SH-SY5Y (cell line): ENCODE measurements at regions not wholly inside any gene's neighbourhood (a gene's known extent, or its start where the extent isn't known, plus 50 kb on each side); places are given as distances from the start of the nearest gene placed in this dataset.

Source experiments
- GATA2 ChIP-seq: IDR thresholded peaks from 2 replicates; pipeline ENCODE4 v1.6.1; 2011; ENCODE audit warnings: mild to moderate bottlenecking, low read depth, low read length
- GATA3 ChIP-seq: IDR thresholded peaks from 2 replicates; pipeline ENCODE4 v1.6.1; 2011; ENCODE audit warnings: low read depth, mild to moderate bottlenecking, low read length, moderate library complexity

DNA sequence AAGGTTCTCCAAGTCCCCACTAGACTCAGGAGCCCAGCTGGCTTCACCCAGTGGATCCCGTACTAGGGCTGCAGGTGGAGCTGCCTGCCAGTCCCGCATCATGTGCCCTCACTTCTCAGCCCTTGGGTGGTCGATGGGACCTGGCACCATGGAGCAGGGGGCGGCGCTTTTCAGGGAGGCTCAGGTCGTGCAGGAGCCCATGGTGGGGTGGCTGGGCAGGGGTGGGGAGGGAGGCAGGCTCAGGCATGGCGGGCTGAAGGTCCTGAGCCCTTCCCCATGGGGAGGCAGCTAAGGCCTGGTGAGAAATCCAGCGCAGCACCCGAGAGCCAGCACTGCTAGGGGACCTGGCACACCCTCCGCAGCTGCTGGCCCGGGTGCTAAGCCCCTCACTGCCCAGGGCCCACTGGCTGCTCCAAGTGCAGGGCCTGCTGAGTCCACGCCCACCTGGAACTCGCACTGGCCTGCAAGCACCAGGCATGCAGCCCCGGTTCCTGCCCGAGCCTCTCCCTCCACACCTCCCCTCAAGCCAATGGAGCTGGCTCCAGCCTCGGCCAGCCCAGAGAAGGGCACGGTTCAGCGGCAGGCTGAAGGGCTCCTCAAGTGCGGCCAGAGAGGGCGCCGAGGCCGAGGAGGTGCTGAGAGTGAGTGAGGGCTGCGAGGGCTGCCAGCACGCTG lies 72.7 kb upstream of the SLIT2 start:
- TF ChIP-seq GATA3, result no peak
- TF ChIP-seq GATA2, result no peak
